ENCODE measurements at regions not wholly inside any gene's neighbourhood (a gene's known extent, or its start where the extent isn't known, plus 50 kb on each side); places are given as distances from the start of the nearest gene placed in this dataset.
"Not testable (repeated sequence)": the region's sequence is repeated elsewhere in the genome, so short reads cannot be mapped to it uniquely, and the experiment has no call there.

DNA sequence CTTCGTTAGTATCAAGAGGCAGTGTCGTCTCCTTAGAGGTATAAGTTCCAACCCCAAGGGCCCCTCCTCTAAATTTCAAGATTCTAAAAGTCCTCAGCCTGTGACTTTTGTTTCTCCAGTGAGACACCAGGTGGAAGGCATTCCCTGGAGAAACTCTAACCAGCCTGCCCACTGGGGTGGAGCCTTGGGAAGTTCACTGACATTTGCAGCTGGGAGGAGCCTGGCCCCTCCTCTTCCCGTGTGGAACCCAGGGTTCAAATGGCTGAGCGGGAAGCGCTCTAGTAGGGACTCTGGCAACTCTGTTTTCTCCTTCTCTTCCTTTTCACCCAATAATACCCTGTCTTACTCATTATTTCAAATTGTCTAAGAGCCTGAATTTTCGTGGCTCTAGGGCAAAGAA is 325.0 kb downstream of the TLL1 start:
- Histone ChIP-seq H3K27me3 (ENCODE audit: insufficient read depth, poor library complexity, severe bottlenecking) (no peaks in the 10 kb centered on the region), H3K27ac (replicated peaks) (no peak overlapping the region), H3K4me3 (replicated peaks; ENCODE audit: insufficient read depth, low read length) (no peak overlapping the region)
- no peak for TF ChIP-seq SPI1 (IDR thresholded peaks at IDR 0.05; ENCODE audit: borderline replicate concordance, low read depth)
- TF ChIP-seq POLR2AphosphoS5 (IDR thresholded peaks at IDR 0.05; ENCODE audit: low read depth): no peak
- TF ChIP-seq GABPA (IDR thresholded peaks at IDR 0.05; ENCODE audit: low read depth): no peak
- TF ChIP-seq CTCF (IDR thresholded peaks at IDR 0.05; ENCODE audit: insufficient read depth, low read length): no peak
- TF ChIP-seq REST (IDR thresholded peaks at IDR 0.05; ENCODE audit: insufficient replicate concordance, low read depth): no peak
- DNase-seq (ENCODE audit: low read depth in 1 of 2, low spot score in 1 of 2): no peak

- DNase-seq (ENCODE audit: low read depth in 1 of 2, low spot score in 1 of 2): no peak
- no peaks in the 10 kb centered on the region for H3K27me3 ChIP-seq (ENCODE audit: insufficient read depth, poor library complexity, severe bottlenecking)
- no peak for TF ChIP-seq GABPA (IDR thresholded peaks at IDR 0.05; ENCODE audit: low read depth)
- TF ChIP-seq CTCF (IDR thresholded peaks at IDR 0.05; ENCODE audit: insufficient read depth, low read length): no peak
- no peak for TF ChIP-seq SPI1 (IDR thresholded peaks at IDR 0.05; ENCODE audit: borderline replicate concordance, low read depth)
- no peak for TF ChIP-seq REST (IDR thresholded peaks at IDR 0.05; ENCODE audit: insufficient replicate concordance, low read depth)
- TF ChIP-seq POLR2AphosphoS5 (IDR thresholded peaks at IDR 0.05; ENCODE audit: low read depth): no peak
- no peak overlapping the region for H3K4me3 ChIP-seq (replicated peaks; ENCODE audit: insufficient read depth, low read length)
- no peak overlapping the region for H3K27ac ChIP-seq (replicated peaks)
These were observed 325.7 kb downstream of the TLL1 start for GRCh38 chr4:166198516-166199310.

GRCh38 chr4:166202991-166203390 is 330.0 kb downstream of the TLL1 start:
- H3K4me3 ChIP-seq (replicated peaks; ENCODE audit: insufficient read depth, low read length): no peak overlapping the region
- no peaks in the 10 kb centered on the region for H3K27me3 ChIP-seq (ENCODE audit: insufficient read depth, poor library complexity, severe bottlenecking)
- no peak for TF ChIP-seq CTCF (IDR thresholded peaks at IDR 0.05; ENCODE audit: insufficient read depth, low read length)
- no peak for TF ChIP-seq POLR2AphosphoS5 (IDR thresholded peaks at IDR 0.05; ENCODE audit: low read depth)
- no peak for DNase-seq (ENCODE audit: low read depth in 1 of 2, low spot score in 1 of 2)
- H3K27ac ChIP-seq (replicated peaks): no peak overlapping the region

- not testable (repeated sequence) for H3K27me3 ChIP-seq (ENCODE audit: insufficient read depth, poor library complexity, severe bottlenecking); H3K4me3 ChIP-seq (replicated peaks; ENCODE audit: insufficient read depth, low read length); H3K27ac ChIP-seq (replicated peaks); DNase-seq (ENCODE audit: low read depth in 1 of 2, low spot score in 1 of 2)
These were observed 339.3 kb downstream of the TLL1 start for GRCh38 chr4:166212326-166212725.

Data from HL-60 (cell line).